Endothelial cell of umbilical vein (primary cell): ENCODE measurements at regions not wholly inside any gene's neighbourhood (a gene's known extent, or its start where the extent isn't known, plus 50 kb on each side); places are given as distances from the start of the nearest gene placed in this dataset.

ENCODE experiments used
- BruUV-seq: library from RNA; stranded (reverse); fragments of 400-500 nt; replicated peaks from 2 replicates; lab custom pipeline; 2021; lab: Mats Ljungman, UMichigan
- CTCF ChIA-PET: fragments of 300-600, 350-600 bp; sonication (Branson Sonifier 250); formaldehyde crosslinking; loops from one replicate; lab custom pipeline; 2021; ENCODE audit warnings: antibody characterized with exemption, inconsistent platforms; lab: Charles Lee
- POLR2A ChIA-PET: fragments of 300-600, 350-600 bp; sonication (Branson Sonifier 250); formaldehyde crosslinking; loops from one replicate; lab custom pipeline; 2021; ENCODE audit warnings: antibody characterized with exemption, inconsistent platforms; lab: Charles Lee
- DNase-seq: peaks from one replicate; pipeline ENCODE4 v3.0.0-alpha.2; 2011; ENCODE audit warnings: low read depth, low spot score
- FAIRE-seq: peaks from 2 replicates; lab custom pipeline; 2011; peaks lifted over from hg19 to GRCh38; lab: Jason Lieb, UNC
- H2AFZ ChIP-seq: 2 replicates; pipeline ENCODE4 v1.6.0; 2012; ENCODE audit warnings: low read depth, low read length, control low read depth, inconsistent platforms
- H3K27ac ChIP-seq: 2 replicates; pipeline ENCODE4 v1.5.1; 2011; ENCODE audit warnings: low read depth, mild to moderate bottlenecking, control low read depth, low read length, moderate library complexity; ENCODE audit not compliant: insufficient read depth
- H3K27me3 ChIP-seq, 2 experiments: 2 replicates each; pipeline versions ENCODE4 v1.6.0 to v1.6.1; 2011; ENCODE audit warnings: low read length in 2 of 2, mixed read lengths in 1 of 2; ENCODE audit not compliant: control insufficient read depth in 2 of 2, insufficient read depth in 2 of 2
- H3K36me3 ChIP-seq, 2 experiments: 2 replicates in 1 of 2; 3 replicates in 1 of 2; pipeline ENCODE4 v1.5.1; 2011; ENCODE audit warnings: low read length in 2 of 2, mild to moderate bottlenecking in 1 of 2, moderate library complexity in 1 of 2; ENCODE audit not compliant: control insufficient read depth in 2 of 2, insufficient read depth in 2 of 2; ENCODE audit errors: extremely low read depth in 1 of 2
- H3K4me1 ChIP-seq: 3 replicates; pipeline ENCODE4 v1.5.1; 2011; ENCODE audit warnings: mild to moderate bottlenecking, low read length; ENCODE audit not compliant: control insufficient read depth, insufficient read depth; ENCODE audit errors: extremely low read depth
- H3K4me2 ChIP-seq: 2 replicates; pipeline ENCODE4 v1.6.1; 2011; ENCODE audit warnings: low read length, control low read depth, mixed read lengths; ENCODE audit not compliant: insufficient read depth
- H3K4me3 ChIP-seq, 3 experiments: fragments of 200-600 bp in 1 of 3; sonication (generic), shearing (Covaris generic) in 1 of 3; replicated peaks in 1 of 3; 2 replicates each; pipeline ENCODE4 v1.5.1; 2011 to 2016; ENCODE audit warnings: control low read depth in 3 of 3, low read length in 3 of 3, mild to moderate bottlenecking in 2 of 3, inconsistent platforms in 1 of 3, low read depth in 1 of 3, moderate library complexity in 1 of 3; ENCODE audit not compliant: insufficient read depth in 1 of 3
- H3K79me2 ChIP-seq: 2 replicates; pipeline ENCODE4 v1.6.0; 2012; ENCODE audit warnings: low read length, inconsistent platforms; ENCODE audit not compliant: control insufficient read depth, insufficient read depth
- H3K9ac ChIP-seq: replicated peaks from 2 replicates; pipeline ENCODE3; 2011; ENCODE audit warnings: low read length, control low read depth; ENCODE audit not compliant: insufficient read depth; ENCODE audit errors: extremely low read depth
- H3K9me1 ChIP-seq: replicated peaks from 3 replicates; pipeline ENCODE4 v1.6.0; 2011; ENCODE audit warnings: mild to moderate bottlenecking, low read length; ENCODE audit not compliant: control insufficient read depth, insufficient read depth; ENCODE audit errors: extremely low read depth
- H3K9me3 ChIP-seq: replicated peaks from 2 replicates; pipeline ENCODE4 v1.5.1; 2012; ENCODE audit warnings: low read length, inconsistent platforms; ENCODE audit not compliant: control insufficient read depth, insufficient read depth
- H4K20me1 ChIP-seq: replicated peaks from 2 replicates; pipeline ENCODE3; 2011; ENCODE audit warnings: mild to moderate bottlenecking, low read length; ENCODE audit not compliant: control insufficient read depth, insufficient read depth; ENCODE audit errors: extremely low read depth
- CTCF ChIP-seq, 2 donors: IDR thresholded peaks; 1 replicate in 1 of 2; 2 replicates in 1 of 2; pipeline ENCODE4 v1.5.1; 2011; ENCODE audit warnings: low read length in 2 of 2, mild to moderate bottlenecking in 2 of 2, moderate library complexity in 2 of 2, control low read depth in 1 of 2, inconsistent platforms in 1 of 2, low read depth in 1 of 2; ENCODE audit not compliant: insufficient read depth in 1 of 2; ENCODE audit errors: extremely low read depth in 1 of 2
- EZH2 ChIP-seq: IDR thresholded peaks from 2 replicates; pipeline ENCODE4 v1.6.1; 2012; ENCODE audit warnings: borderline replicate concordance, low read depth, mild to moderate bottlenecking, moderate library complexity, low read length, inconsistent platforms; ENCODE audit not compliant: severe bottlenecking
- FOS ChIP-seq: IDR thresholded peaks from 2 replicates; pipeline ENCODE4 v1.6.1; 2011; ENCODE audit warnings: mild to moderate bottlenecking, low read length, moderate library complexity, borderline replicate concordance; ENCODE audit not compliant: insufficient read depth
- GATA2 ChIP-seq: IDR thresholded peaks from 2 replicates; pipeline ENCODE4 v1.7.0; 2011; ENCODE audit warnings: low read depth, mild to moderate bottlenecking, moderate library complexity, mixed read lengths, low read length; ENCODE audit not compliant: insufficient read length, insufficient read depth
- JUN ChIP-seq: IDR thresholded peaks from 2 replicates; pipeline ENCODE4 v1.6.1; 2011; ENCODE audit warnings: borderline replicate concordance, low read depth; ENCODE audit not compliant: insufficient read length, insufficient read depth
- MAX ChIP-seq: IDR thresholded peaks from 2 replicates; pipeline ENCODE4 v1.6.1; 2011; ENCODE audit not compliant: insufficient read depth, insufficient read length
- MYC ChIP-seq: IDR thresholded peaks from one replicate; pipeline ENCODE4 v1.6.1; 2011; ENCODE audit warnings: mild to moderate bottlenecking, low read depth, low read length
- POLR2A ChIP-seq: IDR thresholded peaks from 2 replicates; pipeline ENCODE4 v1.6.1; 2012; ENCODE audit warnings: low read depth, mild to moderate bottlenecking, control low read depth, low read length
- POLR2AphosphoS5 ChIP-seq: IDR thresholded peaks from 2 replicates; pipeline ENCODE4 v1.6.1; 2012; ENCODE audit warnings: low read depth, mild to moderate bottlenecking, control low read depth, low read length, moderate library complexity; ENCODE audit not compliant: insufficient read depth
- dilution Hi-C: fragments of 300-500 bp; cut with MboI; formaldehyde crosslinking; loops from one replicate; pipeline ENCODE4 v1.15.0; 2019; ENCODE audit warnings: low sequenced_read_pairs; ENCODE audit not compliant: extremely low pct_ligation_motif_present
- intact Hi-C: fragments of 100-400 bp; cut with micrococcal nuclease; formaldehyde crosslinking; loops from one replicate; pipeline ENCODE4 v1.10.0; 2022

GRCh38 chr6:91822581-91822980, 1235.7 kb upstream of the MAP3K7 start:
- H3K9me3 ChIP-seq, result no peaks in the 10 kb centered on the region
- dilution Hi-C loops (no loop called here), intact Hi-C loops (no loop called here)
- ChIA-PET CTCF (no interaction called here), POLR2A (no interaction called here)
- no TSS peak for BruUV-seq
- no peak overlapping the region for H3K4me3 ChIP-seq
- H3K79me2 ChIP-seq, result no peaks in the 10 kb centered on the region
- no peaks in the 10 kb centered on the region for H3K4me1 ChIP-seq
- no peak overlapping the region for H3K9ac ChIP-seq
- no peaks in the 10 kb centered on the region for H3K27me3 ChIP-seq
- TF ChIP-seq GATA2 (no peak), JUN (no peak), EZH2 (no peak), POLR2AphosphoS5 (no peak), FOS (no peak), MYC (no peak), POLR2A (no peak), CTCF (IDR thresholded peaks at IDR 0.05; ENCODE audit: extremely low read depth in 1 of 2, insufficient read depth in 1 of 2, low read depth in 1 of 2, low read length in 2 of 2) (no peak), MAX (no peak)
- H2AFZ ChIP-seq, result no peak overlapping the region
- H3K27ac ChIP-seq, result no peak overlapping the region
- no peaks in the 10 kb centered on the region for H4K20me1 ChIP-seq
- no peaks in the 10 kb centered on the region for H3K36me3 ChIP-seq
- DNase-seq, result no peak
- no peak overlapping the region for H3K4me2 ChIP-seq
- FAIRE-seq, result no peak
- H3K9me1 ChIP-seq, result no peaks in the 10 kb centered on the region
